Breast epithelium (tissue), 3 donors: ENCODE measurements at regions not wholly inside any gene's neighbourhood (a gene's known extent, or its start where the extent isn't known, plus 50 kb on each side); places are given as distances from the start of the nearest gene placed in this dataset.

Source experiments
- CTCF ChIP-seq, 3 donors: fragments of 450-650 bp; IDR thresholded peaks; one replicate each; pipeline ENCODE4 v1.5.1; 2016 to 2017; ENCODE audit warnings: antibody characterized with exemption in 3 of 3, mild to moderate bottlenecking in 3 of 3, moderate library complexity in 3 of 3
- POLR2A ChIP-seq: fragments of 450-650 bp; IDR thresholded peaks from one replicate; pipeline ENCODE4 v1.6.1; 2016; ENCODE audit warnings: antibody characterized with exemption, mild to moderate bottlenecking, moderate library complexity

DNA sequence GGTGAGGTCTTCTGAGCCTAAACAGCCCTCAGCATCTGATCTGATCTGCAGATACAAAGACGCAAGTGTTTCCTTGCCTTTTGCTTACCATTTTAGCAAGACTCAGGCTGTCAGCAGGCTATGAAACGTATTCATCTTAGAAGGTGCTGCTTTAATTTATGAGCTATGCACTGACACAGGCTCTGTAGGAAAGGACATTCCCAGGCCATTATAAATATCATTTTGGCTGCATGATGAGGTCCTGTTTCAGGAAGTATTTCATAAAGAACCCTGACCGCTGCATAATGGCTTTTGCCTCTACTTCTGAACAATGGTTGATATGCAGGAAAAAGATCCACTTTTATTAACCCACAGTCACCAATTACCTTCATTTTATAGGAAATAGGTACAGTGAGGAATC is 98.4 kb upstream of the CAST start:
- TF ChIP-seq CTCF (IDR thresholded peaks at IDR 0.05) (no peak), POLR2A (no peak)
